Fibroblast of peridontal ligament (primary cell): ENCODE measurements at regions not wholly inside any gene's neighbourhood (a gene's known extent, or its start where the extent isn't known, plus 50 kb on each side); places are given as distances from the start of the nearest gene placed in this dataset.
"Not testable (repeated sequence)": the region's sequence is repeated elsewhere in the genome, so short reads cannot be mapped to it uniquely, and the experiment has no call there.

Experiments used
- DNase-seq: peaks from one replicate; pipeline ENCODE4 v3.0.0-alpha.2; 2010; ENCODE audit errors: extremely low read depth

DNA sequence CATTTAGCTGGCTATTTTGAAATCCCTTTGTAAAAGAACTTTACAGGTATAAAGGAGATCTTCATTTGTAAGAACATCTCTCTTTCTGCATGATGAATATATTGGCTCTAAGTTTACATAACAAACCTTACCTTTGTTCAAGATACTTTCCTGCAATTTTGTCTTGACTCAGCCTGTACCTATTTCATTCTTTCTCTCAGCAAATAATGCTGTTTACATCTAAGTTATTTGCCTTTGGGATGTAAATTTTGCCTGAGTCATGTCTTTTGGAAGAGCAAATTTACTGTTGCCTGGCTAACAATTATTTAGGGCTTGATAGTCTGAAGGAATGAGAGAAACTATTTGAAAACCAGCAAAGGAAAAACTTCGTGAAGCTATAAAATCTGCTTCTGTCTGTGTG is 210.4 kb upstream of the TGIF2LY start:
- not testable (repeated sequence) for DNase-seq

GRCh38 chrY:3391508-3391907 is 187.4 kb upstream of the TGIF2LY start:
- DNase-seq: not testable (repeated sequence)

- not testable (repeated sequence) for DNase-seq
These were observed 174.6 kb upstream of the TGIF2LY start for GRCh38 chrY:3404241-3404640.

DNA sequence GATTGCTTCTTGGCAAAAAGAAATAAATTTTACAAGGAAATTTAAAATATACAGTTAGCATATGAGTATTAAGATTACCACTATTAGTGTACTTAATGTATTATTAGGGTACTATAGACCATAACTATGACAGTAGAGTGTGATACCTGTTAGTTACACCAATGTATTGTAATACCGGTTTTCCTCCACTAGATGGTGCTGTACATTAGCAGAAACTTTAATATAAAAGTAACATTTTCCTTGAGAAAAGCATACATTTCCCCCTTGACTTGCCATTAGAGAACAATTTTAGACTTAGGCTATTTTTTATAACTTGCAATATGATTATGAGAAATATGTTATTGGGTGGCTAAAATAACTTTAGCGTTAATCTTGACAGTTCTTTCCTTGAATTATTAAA is 173.3 kb upstream of the TGIF2LY start:
- DNase-seq: peak; percentile 22

DNA sequence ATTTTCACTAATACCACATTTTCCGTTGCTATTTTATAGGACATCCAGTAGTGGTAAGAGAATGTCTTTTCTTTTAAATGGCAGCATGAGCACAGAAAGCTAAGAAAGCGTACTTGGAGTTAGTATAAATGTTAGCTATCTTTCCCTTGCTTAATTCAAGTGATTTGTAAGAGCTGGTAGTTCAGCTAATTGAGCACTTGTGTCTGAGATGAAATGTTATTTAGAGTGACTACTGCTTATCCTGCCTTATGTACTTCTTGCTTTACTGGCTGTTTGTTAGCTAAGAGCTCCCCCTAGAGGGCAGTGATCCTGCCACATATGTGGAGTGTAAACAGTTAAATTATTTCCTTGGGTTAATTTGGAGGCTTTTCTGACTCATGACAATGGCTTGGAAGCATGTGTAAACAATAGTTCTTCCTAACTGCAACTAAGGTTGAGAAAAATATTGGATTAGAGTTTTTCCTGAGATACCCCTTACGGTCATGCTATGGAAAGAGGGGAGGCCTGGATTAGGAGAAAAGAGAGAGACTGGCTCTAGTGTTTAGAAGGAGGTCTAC is 171.9 kb upstream of the TGIF2LY start:
- not testable (repeated sequence) for DNase-seq

DNA sequence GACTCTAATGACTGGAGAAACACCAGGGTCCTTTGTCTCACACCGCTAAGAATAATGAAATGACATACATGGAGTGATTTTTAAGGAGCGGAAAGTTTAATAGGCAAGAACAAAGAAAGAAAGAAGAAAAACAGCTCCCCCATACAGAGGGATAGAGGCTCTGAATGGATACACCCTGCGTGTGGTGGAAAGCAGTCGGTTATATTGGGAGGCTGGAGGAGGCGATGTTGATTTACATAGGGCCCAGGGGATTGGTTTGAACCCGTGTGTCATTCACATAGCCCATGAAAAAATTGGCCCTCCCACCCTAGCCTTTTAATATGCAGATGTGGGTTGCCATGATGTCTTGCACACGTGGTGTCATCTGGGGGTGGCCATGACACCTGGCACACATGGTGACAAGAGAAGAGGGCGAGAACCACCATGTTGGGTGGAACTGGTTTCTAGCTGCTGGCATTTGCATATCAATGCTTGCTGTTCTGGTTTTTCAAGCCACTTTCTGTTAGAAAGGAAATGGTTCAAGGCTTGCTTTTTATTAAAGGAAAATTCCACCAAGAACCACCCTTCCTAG is 168.5 kb upstream of the TGIF2LY start:
- not testable (repeated sequence) for DNase-seq
